DND-41 (cell line): ENCODE measurements at regions not wholly inside any gene's neighbourhood (a gene's known extent, or its start where the extent isn't known, plus 50 kb on each side); places are given as distances from the start of the nearest gene placed in this dataset.
"Not testable (repeated sequence)": the region's sequence is repeated elsewhere in the genome, so short reads cannot be mapped to it uniquely, and the experiment has no call there.

Experiments used
- ATAC-seq: fragments of 200-7000 bp; cut with Tn5 transposase; 3 replicates; pipeline ENCODE4 v1.9.1; 2021; ENCODE audit warnings: low read depth; ENCODE audit not compliant: insufficient read depth
- DNase-seq: peaks from one replicate; pipeline ENCODE4 v3.0.0-alpha.2; 2020
- H2AFZ ChIP-seq: 2 replicates; pipeline ENCODE4 v1.6.0; 2012; ENCODE audit warnings: low read depth, low read length
- H3K27ac ChIP-seq: 2 replicates; pipeline ENCODE4 v1.5.1; 2012; ENCODE audit warnings: low read length, inconsistent platforms
- H3K27me3 ChIP-seq: fragments of 200-600 bp; sonication (generic); 2 replicates; pipeline ENCODE4 v1.6.0; 2012; ENCODE audit warnings: low read length, mild to moderate bottlenecking, inconsistent platforms; ENCODE audit not compliant: insufficient read depth, poor library complexity
- H3K36me3 ChIP-seq: 2 replicates; pipeline ENCODE4 v1.5.1; 2012; ENCODE audit warnings: low read length, inconsistent platforms; ENCODE audit not compliant: insufficient read depth
- H3K4me1 ChIP-seq: 2 replicates; pipeline ENCODE4 v1.5.1; 2012; ENCODE audit warnings: mild to moderate bottlenecking, low read length; ENCODE audit not compliant: insufficient read depth
- H3K4me2 ChIP-seq: 2 replicates; pipeline ENCODE4 v1.6.0; 2012; ENCODE audit warnings: mild to moderate bottlenecking, moderate library complexity, low read length, inconsistent platforms; ENCODE audit not compliant: insufficient read depth
- H3K4me3 ChIP-seq, 2 experiments: fragments of 200-600 bp in 1 of 2; shearing (Covaris generic) in 1 of 2; 2 replicates each; pipeline ENCODE4 v1.5.1; 2012 to 2016; ENCODE audit warnings: inconsistent platforms in 2 of 2, low read length in 2 of 2, mild to moderate bottlenecking in 2 of 2, low read depth in 1 of 2, moderate library complexity in 1 of 2
- H3K79me2 ChIP-seq: 2 replicates; pipeline ENCODE4 v1.6.0; 2012; ENCODE audit warnings: low read length, inconsistent platforms; ENCODE audit not compliant: insufficient read depth
- H3K9ac ChIP-seq: 2 replicates; pipeline ENCODE4 v1.6.0; 2012; ENCODE audit warnings: low read depth, mild to moderate bottlenecking, inconsistent platforms, low read length, moderate library complexity
- H3K9me3 ChIP-seq: 2 replicates; pipeline ENCODE4 v1.5.1; 2012; ENCODE audit warnings: low read length, moderate library complexity, mild to moderate bottlenecking, inconsistent platforms; ENCODE audit not compliant: insufficient read depth, severe bottlenecking
- H4K20me1 ChIP-seq: 2 replicates; pipeline ENCODE4 v1.6.0; 2012; ENCODE audit warnings: low read length; ENCODE audit not compliant: insufficient read depth
- CTCF ChIP-seq: IDR thresholded peaks from 2 replicates; pipeline ENCODE4 v1.5.1; 2012; ENCODE audit warnings: borderline replicate concordance, low read length, moderate library complexity, mild to moderate bottlenecking; ENCODE audit not compliant: poor library complexity, severe bottlenecking; ENCODE audit errors: extremely low read depth
- EZH2 ChIP-seq: IDR thresholded peaks from 3 replicates; pipeline ENCODE4 v1.6.1; 2012; ENCODE audit warnings: borderline replicate concordance, low read depth, mild to moderate bottlenecking, moderate library complexity, low read length, inconsistent platforms; ENCODE audit not compliant: severe bottlenecking

- Histone ChIP-seq H3K27ac (no peak overlapping the region), H3K9me3 (no peaks in the 10 kb centered on the region)
These were observed 64.7 kb downstream of the TMEM121 start for GRCh38 chr14:105591052-105591451.

GRCh38 chr14:105591792-105592341 is 65.5 kb downstream of the TMEM121 start:
- not testable (repeated sequence) for H3K27me3 ChIP-seq, H4K20me1 ChIP-seq, H3K9ac ChIP-seq, H3K79me2 ChIP-seq, H3K4me3 ChIP-seq, H3K4me2 ChIP-seq, H3K4me1 ChIP-seq, H3K36me3 ChIP-seq, H2AFZ ChIP-seq, H3K27ac ChIP-seq, DNase-seq, H3K9me3 ChIP-seq, ATAC-seq

More at GRCh38 chr14:105591052-105591451, 64.7 kb downstream of the TMEM121 start:
- H3K36me3 ChIP-seq, result no peaks in the 10 kb centered on the region
- H3K4me1 ChIP-seq, result no peaks in the 10 kb centered on the region
- DNase-seq (no peak), ATAC-seq (no peak)
- H3K27me3 ChIP-seq, result no peaks in the 10 kb centered on the region
- H3K9ac ChIP-seq, result no peak overlapping the region
- no peak overlapping the region for H2AFZ ChIP-seq
- H3K4me2 ChIP-seq, result no peak overlapping the region
- H4K20me1 ChIP-seq, result no peaks in the 10 kb centered on the region
- TF ChIP-seq EZH2 (no peak), CTCF (no peak)
- H3K4me3 ChIP-seq, result no peak overlapping the region
- no peaks in the 10 kb centered on the region for H3K79me2 ChIP-seq

- not testable (repeated sequence) for ATAC-seq, H3K9me3 ChIP-seq, H3K36me3 ChIP-seq, H2AFZ ChIP-seq, H3K27me3 ChIP-seq, H3K4me3 ChIP-seq, H4K20me1 ChIP-seq, H3K27ac ChIP-seq, H3K4me2 ChIP-seq, H3K9ac ChIP-seq, H3K79me2 ChIP-seq, DNase-seq, H3K4me1 ChIP-seq
These were observed 66.3 kb downstream of the TMEM121 start for GRCh38 chr14:105592646-105593045.

GRCh38 chr14:105595346-105595745 is 69.0 kb downstream of the TMEM121 start:
- not testable (repeated sequence) for H3K4me3 ChIP-seq, H4K20me1 ChIP-seq, H3K79me2 ChIP-seq, H3K9me3 ChIP-seq, H2AFZ ChIP-seq, DNase-seq, H3K4me2 ChIP-seq, H3K27me3 ChIP-seq, H3K27ac ChIP-seq, ATAC-seq, H3K36me3 ChIP-seq, H3K9ac ChIP-seq, H3K4me1 ChIP-seq

GRCh38 chr14:105596374-105596773 is 70.0 kb downstream of the TMEM121 start:
- H3K9me3 ChIP-seq, H4K20me1 ChIP-seq, H3K79me2 ChIP-seq, H2AFZ ChIP-seq, H3K4me2 ChIP-seq, DNase-seq, ATAC-seq, H3K27me3 ChIP-seq, H3K36me3 ChIP-seq, H3K4me3 ChIP-seq, H3K4me1 ChIP-seq, H3K27ac ChIP-seq, H3K9ac ChIP-seq: not testable (repeated sequence)

- not testable (repeated sequence) for ATAC-seq, H3K36me3 ChIP-seq, H2AFZ ChIP-seq, H3K4me1 ChIP-seq, H3K27me3 ChIP-seq, H3K9ac ChIP-seq, H3K27ac ChIP-seq, H3K9me3 ChIP-seq, DNase-seq, H3K4me2 ChIP-seq, H3K79me2 ChIP-seq, H3K4me3 ChIP-seq, H4K20me1 ChIP-seq
These were observed 71.8 kb downstream of the TMEM121 start for GRCh38 chr14:105598040-105598763.

- not testable (repeated sequence) for DNase-seq, H2AFZ ChIP-seq, H3K27me3 ChIP-seq, H3K9ac ChIP-seq, H3K9me3 ChIP-seq, H3K4me2 ChIP-seq, H3K36me3 ChIP-seq, H4K20me1 ChIP-seq, ATAC-seq, H3K4me3 ChIP-seq, H3K79me2 ChIP-seq, H3K27ac ChIP-seq, H3K4me1 ChIP-seq
These were observed 72.7 kb downstream of the TMEM121 start for GRCh38 chr14:105598925-105599586.
